GM18861 (cell line): ENCODE measurements at regions not wholly inside any gene's neighbourhood (a gene's known extent, or its start where the extent isn't known, plus 50 kb on each side); places are given as distances from the start of the nearest gene placed in this dataset.

Experiments
- ATAC-seq: cut with Tn5 transposase; IDR thresholded peaks from one replicate; pipeline ENCODE4 v1.9.1; 2021; ENCODE audit not compliant: unreplicated experiment

- no peak for ATAC-seq
Measured at GRCh38 chr9:79781263-79781662, 209.5 kb downstream of the TLE4 start.

GRCh38 chr9:79780559-79780958 lies 208.8 kb downstream of the TLE4 start:
- no peak for ATAC-seq

GRCh38 chr9:79779901-79780300 lies 208.1 kb downstream of the TLE4 start:
- ATAC-seq = no peak

GRCh38 chr9:79778581-79778980 lies 206.8 kb downstream of the TLE4 start:
- no peak for ATAC-seq

DNA sequence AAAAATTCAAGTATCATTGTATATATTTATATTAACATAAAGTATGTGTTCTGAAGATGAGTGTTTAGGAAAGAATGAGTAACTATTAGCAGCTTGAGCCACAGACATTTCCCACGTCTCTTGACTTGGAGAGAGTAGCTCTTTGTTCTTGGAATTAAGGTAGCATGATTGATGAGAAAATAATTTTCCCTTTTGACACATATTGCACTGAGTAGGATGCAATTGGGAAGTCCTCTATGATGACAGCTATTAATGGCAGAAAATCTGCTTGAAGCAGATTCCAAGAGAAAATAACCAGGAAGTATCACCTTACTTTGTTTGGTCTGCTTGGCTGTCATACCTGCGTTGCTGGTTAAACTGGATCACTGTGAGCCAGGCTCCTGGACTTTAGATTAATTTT lies 204.8 kb downstream of the TLE4 start:
- ATAC-seq = no peak
